ENCODE measurements at regions not wholly inside any gene's neighbourhood (a gene's known extent, or its start where the extent isn't known, plus 50 kb on each side); places are given as distances from the start of the nearest gene placed in this dataset.
A peak's percentile ranks its signal among the peaks of the same experiment; 100 is the strongest.
"Not testable (repeated sequence)": the region's sequence is repeated elsewhere in the genome, so short reads cannot be mapped to it uniquely, and the experiment has no call there.

DNA sequence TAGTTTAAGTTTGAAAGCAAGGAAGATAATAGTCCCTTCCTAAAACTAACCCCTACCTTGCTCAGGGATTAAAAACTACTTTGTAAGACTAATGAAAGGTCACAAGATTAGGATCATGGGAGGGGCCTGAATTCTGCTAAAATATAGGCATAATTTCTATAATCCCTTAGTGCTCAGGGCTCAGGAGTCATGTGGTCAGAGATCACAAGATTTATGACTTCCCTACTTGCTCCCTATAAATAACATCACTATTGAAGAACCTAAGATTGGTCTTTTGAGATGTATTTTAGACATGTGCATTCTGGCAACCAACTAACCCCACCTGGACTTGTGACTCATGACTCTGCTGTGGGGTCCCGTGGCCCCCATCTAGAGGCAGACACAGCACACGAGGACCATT lies 81.1 kb downstream of the STMND1 start:
- DNase-seq (ENCODE audit: low read depth, low spot score): no peak

DNA sequence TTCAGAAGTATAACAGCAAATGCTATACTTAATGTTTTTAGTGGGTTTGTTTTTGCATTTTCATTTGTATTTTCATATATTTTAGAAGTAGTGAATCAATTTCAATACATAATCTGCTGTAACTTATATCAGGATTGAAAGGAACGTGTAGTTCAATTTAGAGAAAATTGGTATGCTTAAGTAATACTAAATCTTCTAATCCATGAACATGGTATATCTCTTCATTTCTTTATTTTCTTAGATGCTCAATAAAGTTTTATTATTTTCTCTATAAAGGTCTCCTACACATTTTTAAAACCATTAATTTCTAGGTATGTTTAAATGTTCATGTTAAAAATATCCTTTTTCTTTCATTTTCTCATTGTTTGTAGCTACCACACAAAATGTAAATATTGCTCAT lies 85.1 kb downstream of the STMND1 start:
- no peak for DNase-seq (ENCODE audit: low read depth, low spot score)

- DNase-seq (ENCODE audit: low read depth, low spot score): no peak
Measured at GRCh38 chr6:17193106-17193775, 87.9 kb upstream of the RBM24 start.

- no peak for DNase-seq (ENCODE audit: low read depth, low spot score)
Measured at GRCh38 chr6:17197607-17198006, 83.6 kb upstream of the RBM24 start.

GRCh38 chr6:17200395-17200794 lies 80.8 kb upstream of the RBM24 start:
- peak; percentile 61 for DNase-seq (ENCODE audit: low read depth, low spot score)

DNA sequence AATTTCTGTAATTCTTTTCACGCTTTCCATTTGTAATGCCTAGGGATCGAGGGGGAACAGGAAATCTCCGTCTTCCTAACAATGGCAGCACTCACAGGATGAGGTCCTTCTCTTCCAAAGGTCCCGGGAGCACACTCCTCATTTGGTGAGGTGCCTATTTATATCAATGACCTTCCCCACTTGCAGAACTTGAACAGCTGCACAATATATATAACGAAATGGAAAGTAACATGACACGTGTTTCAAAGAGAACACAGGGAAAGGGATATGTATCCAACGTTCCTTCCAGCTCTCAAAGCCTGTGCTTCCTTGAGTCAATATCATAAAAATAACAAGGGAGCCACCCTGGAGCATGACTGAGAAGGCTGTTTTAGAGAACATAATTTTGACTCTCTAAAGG lies 78.6 kb upstream of the RBM24 start:
- no peak for DNase-seq (ENCODE audit: low read depth, low spot score)

DNA sequence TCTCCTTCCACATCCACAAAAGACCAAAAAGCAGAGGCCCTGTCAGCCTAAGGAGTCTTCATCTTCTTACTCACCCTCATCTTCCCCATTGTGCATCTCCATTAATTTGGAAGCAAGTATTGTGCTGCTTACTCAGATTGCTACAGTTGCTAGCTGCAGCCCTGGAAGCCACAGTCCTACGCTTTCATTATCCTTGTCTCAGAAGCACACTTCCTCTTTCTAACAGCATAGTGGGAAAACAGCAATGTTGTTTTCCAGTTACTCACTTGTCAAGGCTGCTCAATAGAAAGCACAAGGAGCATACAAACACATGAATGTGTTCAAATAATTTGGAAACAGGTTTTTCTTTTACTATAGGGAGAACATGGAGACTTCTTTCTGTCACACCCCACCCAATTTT lies 76.6 kb upstream of the RBM24 start:
- no peak for DNase-seq (ENCODE audit: low read depth, low spot score)

- DNase-seq (ENCODE audit: low read depth, low spot score): no peak
Measured at GRCh38 chr6:17206566-17207072, 74.5 kb upstream of the RBM24 start.

GRCh38 chr6:17207281-17207680 lies 73.9 kb upstream of the RBM24 start:
- DNase-seq (ENCODE audit: low read depth, low spot score): no peak

- no peak for DNase-seq (ENCODE audit: low read depth, low spot score)
Measured at GRCh38 chr6:17210683-17211082, 70.5 kb upstream of the RBM24 start.

DNA sequence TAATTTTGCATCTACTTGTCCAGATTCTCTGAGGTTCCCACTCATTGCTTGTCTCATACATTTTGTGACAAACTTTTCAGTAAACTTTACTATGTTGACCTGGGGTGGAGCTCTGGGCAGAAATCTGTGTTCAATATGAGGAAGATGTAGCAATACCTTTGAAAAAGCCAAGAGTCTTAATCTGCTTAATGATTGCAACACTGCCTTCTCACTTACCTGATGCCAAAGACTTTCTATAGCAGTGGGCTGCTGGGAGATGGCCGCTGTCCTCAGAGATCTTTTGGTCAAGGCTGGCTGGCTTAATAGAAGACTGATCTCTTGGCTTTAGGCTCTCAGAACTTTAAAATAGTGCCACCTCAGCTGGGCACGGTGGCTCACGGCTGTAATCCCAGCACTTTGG lies 70.1 kb upstream of the RBM24 start:
- DNase-seq (ENCODE audit: low read depth, low spot score): no peak

DNA sequence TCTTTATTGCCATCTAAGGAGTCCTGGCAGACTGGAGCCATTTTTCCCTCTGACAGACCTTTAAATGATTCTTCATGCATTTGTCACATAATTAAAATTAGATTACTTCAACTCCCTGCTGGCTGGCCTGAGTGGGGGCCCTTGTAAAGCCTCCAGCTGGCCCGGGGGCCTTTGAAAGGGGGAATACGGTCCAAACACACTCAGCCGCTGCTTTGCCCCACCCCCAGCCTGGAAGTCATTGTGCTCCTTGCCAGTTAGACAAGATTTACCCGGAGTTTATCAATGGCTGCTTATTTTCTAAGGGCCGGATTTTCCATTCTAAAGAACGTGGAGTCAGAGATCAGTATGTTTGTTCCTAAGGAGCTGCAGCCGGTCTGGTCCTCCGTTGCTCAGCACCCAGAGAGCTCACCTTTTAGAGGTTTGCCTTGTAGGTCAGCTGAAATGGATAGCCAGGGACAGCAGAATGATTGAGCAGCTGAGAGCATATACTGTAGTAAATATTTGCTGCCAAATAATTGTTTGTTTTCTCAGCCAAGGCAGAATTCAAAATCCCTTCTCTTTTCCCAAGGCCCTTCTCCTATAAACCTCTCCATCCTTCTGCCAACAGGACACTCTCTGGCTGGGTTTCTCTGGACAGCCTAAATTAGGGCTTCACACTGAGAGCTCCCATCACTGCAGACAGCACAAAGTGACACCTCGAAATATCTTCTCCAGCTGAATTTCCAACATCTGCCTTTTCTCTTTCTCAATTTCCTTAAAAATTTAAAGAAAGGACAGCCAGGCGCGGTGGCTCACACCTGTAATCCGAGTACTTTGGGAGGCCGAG lies 68.4 kb upstream of the RBM24 start:
- no peak for DNase-seq (ENCODE audit: low read depth, low spot score)

DNA sequence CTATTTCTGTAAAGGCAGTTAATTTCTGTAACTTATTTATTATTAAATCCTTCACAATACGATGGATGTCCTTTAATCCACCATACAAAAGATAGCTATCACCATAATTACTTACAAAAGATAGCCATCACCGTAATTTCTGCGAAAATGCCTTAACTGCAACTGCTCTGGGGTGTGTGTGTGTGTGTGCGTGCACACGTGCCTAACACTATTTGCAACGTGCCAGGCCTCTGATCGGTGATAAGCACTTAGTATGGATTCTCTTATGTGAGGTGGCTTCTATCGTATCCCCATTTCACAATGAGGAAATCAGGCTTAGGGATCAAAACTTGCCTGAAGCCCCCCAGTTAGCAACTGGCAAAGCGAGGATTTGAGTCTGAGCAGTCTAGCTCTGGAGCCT lies 67.1 kb upstream of the RBM24 start:
- no peak for DNase-seq (ENCODE audit: low read depth, low spot score)

- not testable (repeated sequence) for DNase-seq (ENCODE audit: low read depth, low spot score)
Measured at GRCh38 chr6:17216972-17217371, 64.2 kb upstream of the RBM24 start.

DNA sequence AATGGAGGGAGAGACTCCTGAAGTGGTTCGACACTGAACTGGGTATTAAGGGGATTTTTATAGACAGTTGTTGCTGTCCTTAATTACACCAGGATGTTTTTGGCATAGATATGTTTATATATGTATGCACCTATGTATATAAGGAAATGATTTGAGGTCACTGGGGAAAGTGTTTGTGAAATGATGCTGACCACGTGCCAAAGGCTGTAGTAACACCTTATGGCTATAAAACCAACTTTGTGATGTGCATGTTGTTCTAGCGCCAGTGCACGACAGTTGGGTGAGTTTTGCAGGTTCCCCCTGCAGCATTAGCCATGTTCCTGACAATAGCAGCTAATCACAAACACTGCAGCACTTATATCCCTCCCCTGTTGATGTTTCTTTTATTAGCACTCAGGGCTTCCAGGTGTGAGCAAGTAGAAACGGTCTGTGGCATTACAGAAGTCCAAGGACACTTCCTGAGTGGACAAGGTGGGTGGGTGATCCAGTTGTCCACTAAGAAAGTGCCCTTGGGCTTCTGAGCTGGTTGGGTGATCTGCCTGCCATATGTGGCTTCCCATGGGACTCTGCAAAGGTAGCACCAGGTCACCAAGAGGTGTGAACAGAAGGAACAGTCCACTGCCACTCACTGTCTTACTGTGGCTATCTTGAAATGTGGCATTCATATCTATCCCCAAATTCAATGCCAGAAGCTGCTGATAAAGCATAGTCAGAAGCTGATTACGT lies 63.0 kb upstream of the RBM24 start:
- DNase-seq (ENCODE audit: low read depth, low spot score): no peak

DNA sequence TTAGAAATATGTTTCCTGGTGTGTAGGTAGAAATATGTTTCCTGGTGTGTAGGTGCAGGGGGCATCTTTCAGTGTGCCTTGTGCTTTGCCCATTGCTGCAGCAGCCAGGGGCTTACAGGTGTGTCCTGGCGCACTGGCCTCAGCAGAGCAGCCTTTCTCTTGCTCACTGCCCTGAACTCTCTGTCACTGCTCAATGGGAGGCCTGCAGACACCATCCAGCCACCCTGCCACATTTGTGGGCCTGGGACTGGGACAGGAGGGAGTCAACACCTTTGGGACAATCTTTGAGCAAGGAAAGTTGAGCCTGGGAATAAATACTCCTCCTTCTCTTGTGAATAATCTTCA lies 62.4 kb upstream of the RBM24 start:
- no peak for DNase-seq (ENCODE audit: low read depth, low spot score)

DNA sequence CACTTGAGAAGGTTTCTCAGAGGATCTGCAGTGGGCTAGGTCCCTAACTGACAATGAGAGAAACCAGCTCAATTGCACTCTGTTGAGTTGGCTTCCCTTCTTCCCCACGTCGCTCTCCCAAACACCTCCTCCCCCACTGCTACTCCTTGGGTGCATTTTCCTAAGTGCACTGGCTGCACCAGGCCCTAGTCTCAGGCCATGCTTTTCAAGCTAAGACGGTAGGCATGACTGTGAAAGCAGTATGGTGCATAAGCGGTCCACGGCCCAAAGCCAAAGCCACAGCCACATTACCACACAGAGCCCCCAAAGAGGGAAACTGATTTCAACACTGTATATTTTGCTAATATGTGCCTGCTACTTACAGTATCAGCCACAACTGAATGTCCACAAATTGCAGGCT lies 62.1 kb upstream of the RBM24 start:
- DNase-seq (ENCODE audit: low read depth, low spot score): no peak

GRCh38 chr6:17220040-17220910 lies 60.9 kb upstream of the RBM24 start:
- DNase-seq (ENCODE audit: low read depth, low spot score): no peak

- DNase-seq (ENCODE audit: low read depth, low spot score): no peak
Measured at GRCh38 chr6:17224056-17224455, 57.1 kb upstream of the RBM24 start.

DNA sequence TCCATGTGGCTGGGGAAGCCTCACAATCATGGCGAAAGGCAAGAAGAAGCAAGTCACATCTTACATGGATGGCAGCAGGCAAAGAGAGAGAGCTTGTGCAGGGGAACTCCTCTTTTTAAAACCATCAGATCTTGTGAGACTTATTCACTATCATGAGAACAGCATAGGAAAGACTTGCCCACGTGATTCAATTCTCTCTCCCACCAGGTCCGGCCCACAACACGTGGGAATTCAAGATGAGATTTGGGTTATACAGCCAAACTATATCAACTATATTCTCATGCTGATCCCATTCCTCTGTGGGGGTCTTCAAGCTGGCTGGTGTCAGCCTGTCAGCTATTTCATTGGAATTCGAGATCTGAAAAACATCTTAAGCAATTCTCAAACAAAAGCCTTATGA lies 56.7 kb upstream of the RBM24 start:
- not testable (repeated sequence) for DNase-seq (ENCODE audit: low read depth, low spot score)

GRCh38 chr6:17225767-17226630 lies 55.2 kb upstream of the RBM24 start:
- DNase-seq (ENCODE audit: low read depth, low spot score): no peak

All from iPS DF 19.7 (cell line).